GM19438 (cell line): ENCODE measurements at regions not wholly inside any gene's neighbourhood (a gene's known extent, or its start where the extent isn't known, plus 50 kb on each side); places are given as distances from the start of the nearest gene placed in this dataset.
A peak's percentile ranks its signal among the peaks of the same experiment; 100 is the strongest.
"Not testable (repeated sequence)": the region's sequence is repeated elsewhere in the genome, so short reads cannot be mapped to it uniquely, and the experiment has no call there.

Experiments
- ATAC-seq: cut with Tn5 transposase; IDR thresholded peaks from one replicate; pipeline ENCODE4 v1.9.1; 2021; ENCODE audit warnings: low read depth; ENCODE audit not compliant: unreplicated experiment

- ATAC-seq, result no peak
Measured at GRCh38 chr19:20482721-20483120, 82.9 kb downstream of the ZNF737 start.

- ATAC-seq, result no peak
Measured at GRCh38 chr19:20481736-20482135, 83.8 kb downstream of the ZNF737 start.

GRCh38 chr19:20479483-20479882 is 86.1 kb downstream of the ZNF737 start:
- ATAC-seq, result no peak

- ATAC-seq, result no peak
Measured at GRCh38 chr19:20478936-20479335, 86.6 kb downstream of the ZNF737 start.

- ATAC-seq, result no peak
Measured at GRCh38 chr19:20472854-20473253, 92.7 kb downstream of the ZNF737 start.

- no peak for ATAC-seq
Measured at GRCh38 chr19:20471431-20471830, 94.2 kb downstream of the ZNF737 start.

- no peak for ATAC-seq
Measured at GRCh38 chr19:20470345-20471135, 95.0 kb downstream of the ZNF737 start.

GRCh38 chr19:20466638-20466990 is 99.0 kb downstream of the ZNF737 start:
- not testable (repeated sequence) for ATAC-seq

- ATAC-seq, result not testable (repeated sequence)
Measured at GRCh38 chr19:20465922-20466637, 99.5 kb downstream of the ZNF737 start.

- no peak for ATAC-seq
Measured at GRCh38 chr19:20453425-20453935, 112.1 kb downstream of the ZNF737 start.

- no peak for ATAC-seq
Measured at GRCh38 chr19:20444202-20444885, 121.2 kb downstream of the ZNF737 start.

- not testable (repeated sequence) for ATAC-seq
Measured at GRCh38 chr19:20432266-20432842, 133.2 kb downstream of the ZNF737 start.

GRCh38 chr19:20431826-20432225 is 133.8 kb downstream of the ZNF737 start:
- ATAC-seq, result no peak

- peak; percentile 33 for ATAC-seq
Measured at GRCh38 chr19:20423381-20424197, 142.0 kb downstream of the ZNF737 start.

- ATAC-seq, result no peak
Measured at GRCh38 chr19:20422216-20423205, 143.1 kb downstream of the ZNF737 start.

- ATAC-seq, result no peak
Measured at GRCh38 chr19:20416661-20417060, 148.9 kb downstream of the ZNF737 start.

GRCh38 chr19:20414120-20414519 is 151.5 kb downstream of the ZNF737 start:
- no peak for ATAC-seq

- no peak for ATAC-seq
Measured at GRCh38 chr19:20413705-20414104, 151.9 kb downstream of the ZNF737 start.

GRCh38 chr19:20412846-20413245 is 152.7 kb downstream of the ZNF737 start:
- ATAC-seq, result no peak
